Subcutaneous abdominal adipose tissue (tissue), 5 donors: ENCODE measurements at regions not wholly inside any gene's neighbourhood (a gene's known extent, or its start where the extent isn't known, plus 50 kb on each side); places are given as distances from the start of the nearest gene placed in this dataset.
"Not testable (repeated sequence)": the region's sequence is repeated elsewhere in the genome, so short reads cannot be mapped to it uniquely, and the experiment has no call there.

Experiments
- H3K27ac ChIP-seq: one replicate; pipeline ENCODE4 v1.7.0; 2013; ENCODE audit warnings: low read depth, mild to moderate bottlenecking, inconsistent platforms, low read length, moderate library complexity
- H3K27me3 ChIP-seq, 5 donors: one replicate each; pipeline ENCODE4 v1.7.0; 2013; ENCODE audit warnings: low read length in 5 of 5, inconsistent platforms in 1 of 5; ENCODE audit not compliant: control insufficient read depth in 5 of 5, insufficient read depth in 4 of 5
- H3K36me3 ChIP-seq, 5 donors: one replicate each; pipeline ENCODE4 v1.7.0; 2013; ENCODE audit warnings: low read length in 5 of 5; ENCODE audit not compliant: control insufficient read depth in 5 of 5, insufficient read depth in 5 of 5
- H3K4me1 ChIP-seq, 5 donors: one replicate each; pipeline ENCODE4 v1.7.0; 2013; ENCODE audit warnings: low read length in 5 of 5, mild to moderate bottlenecking in 3 of 5, moderate library complexity in 1 of 5; ENCODE audit not compliant: control insufficient read depth in 5 of 5, insufficient read depth in 5 of 5
- H3K4me3 ChIP-seq, 5 donors: one replicate each; pipeline ENCODE4 v1.7.0; 2013; ENCODE audit warnings: low read length in 5 of 5, low read depth in 1 of 5
- H3K9ac ChIP-seq, 5 donors: one replicate each; pipeline ENCODE4 v1.7.0; 2013; ENCODE audit warnings: low read length in 5 of 5, mild to moderate bottlenecking in 4 of 5, moderate library complexity in 3 of 5
- H3K9me3 ChIP-seq, 5 donors: one replicate each; pipeline ENCODE4 v1.7.0; 2013; ENCODE audit warnings: low read length in 5 of 5; ENCODE audit not compliant: control insufficient read depth in 5 of 5
- donor health status: healthy.
- donor health status: healthy.
- donor health status: healthy.
- donor health status: healthy.
- donor health status: healthy.

GRCh38 chr16:29087673-29088072 is 102.8 kb downstream of the LAT start:
- not testable (repeated sequence) for H3K27me3 ChIP-seq, H3K36me3 ChIP-seq, H3K4me1 ChIP-seq, H3K9ac ChIP-seq, H3K27ac ChIP-seq, H3K9me3 ChIP-seq, H3K4me3 ChIP-seq

GRCh38 chr16:29081829-29082639 is 97.2 kb downstream of the LAT start:
- not testable (repeated sequence) for H3K36me3 ChIP-seq, H3K4me1 ChIP-seq, H3K27me3 ChIP-seq, H3K9ac ChIP-seq, H3K9me3 ChIP-seq, H3K27ac ChIP-seq
- H3K4me3 ChIP-seq = peak overlapping the region in 2 of 5 donors; percentile 34 to 36

GRCh38 chr16:29074554-29075402 is 89.9 kb downstream of the LAT start:
- not testable (repeated sequence) for H3K27me3 ChIP-seq, H3K9me3 ChIP-seq, H3K4me1 ChIP-seq, H3K27ac ChIP-seq, H3K36me3 ChIP-seq
- Histone ChIP-seq H3K9ac (peak overlapping the region in 1 of 5 donors; percentile 64), H3K4me3 (peak overlapping the region; percentile 43 to 72 (median 63))

GRCh38 chr16:29062235-29062634 is 77.4 kb downstream of the LAT start:
- H3K27me3 ChIP-seq, H3K4me1 ChIP-seq, H3K36me3 ChIP-seq, H3K9me3 ChIP-seq, H3K9ac ChIP-seq, H3K4me3 ChIP-seq, H3K27ac ChIP-seq: not testable (repeated sequence)

GRCh38 chr16:29061467-29061921 is 76.6 kb downstream of the LAT start:
- not testable (repeated sequence) for H3K9ac ChIP-seq, H3K36me3 ChIP-seq, H3K27me3 ChIP-seq, H3K9me3 ChIP-seq, H3K27ac ChIP-seq, H3K4me1 ChIP-seq, H3K4me3 ChIP-seq

- H3K9me3 ChIP-seq, H3K4me1 ChIP-seq, H3K4me3 ChIP-seq, H3K27ac ChIP-seq, H3K27me3 ChIP-seq, H3K36me3 ChIP-seq, H3K9ac ChIP-seq: not testable (repeated sequence)
Measured at GRCh38 chr16:29060022-29060810, 75.4 kb downstream of the LAT start.

- not testable (repeated sequence) for H3K9me3 ChIP-seq, H3K9ac ChIP-seq, H3K27me3 ChIP-seq, H3K36me3 ChIP-seq, H3K27ac ChIP-seq, H3K4me1 ChIP-seq, H3K4me3 ChIP-seq
Measured at GRCh38 chr16:29059575-29059974, 74.7 kb downstream of the LAT start.
